ENCODE measurements at regions not wholly inside any gene's neighbourhood (a gene's known extent, or its start where the extent isn't known, plus 50 kb on each side); places are given as distances from the start of the nearest gene placed in this dataset.
A peak's percentile ranks its signal among the peaks of the same experiment; 100 is the strongest.

GRCh38 chr6:90739339-90739738 lies 152.5 kb upstream of the MAP3K7 start:
- DNase-seq (ENCODE audit: extremely low spot score, insufficient read length, low read depth) (no peak), FAIRE-seq (no peak)

- DNase-seq (ENCODE audit: extremely low spot score, insufficient read length, low read depth): no peak
- FAIRE-seq: peak; percentile 56
Observed at GRCh38 chr6:90730151-90730673, 143.3 kb upstream of the MAP3K7 start.

GRCh38 chr6:90729057-90729456 lies 142.2 kb upstream of the MAP3K7 start:
- DNase-seq (ENCODE audit: extremely low spot score, insufficient read length, low read depth) (no peak), FAIRE-seq (no peak)

GRCh38 chr6:90722648-90723047 lies 135.8 kb upstream of the MAP3K7 start:
- DNase-seq (ENCODE audit: extremely low spot score, insufficient read length, low read depth): no peak
- no peak for FAIRE-seq

- FAIRE-seq: no peak
- DNase-seq (ENCODE audit: extremely low spot score, insufficient read length, low read depth): no peak
Observed at GRCh38 chr6:90720404-90720803, 133.5 kb upstream of the MAP3K7 start.

- DNase-seq (ENCODE audit: extremely low spot score, insufficient read length, low read depth) (no peak), FAIRE-seq (no peak)
Observed at GRCh38 chr6:90719321-90720195, 132.7 kb upstream of the MAP3K7 start.

GRCh38 chr6:90716376-90716775 lies 129.5 kb upstream of the MAP3K7 start:
- DNase-seq (ENCODE audit: extremely low spot score, insufficient read length, low read depth) (no peak), FAIRE-seq (no peak)

GRCh38 chr6:90715093-90715655 lies 128.3 kb upstream of the MAP3K7 start:
- no peak for FAIRE-seq
- DNase-seq (ENCODE audit: extremely low spot score, insufficient read length, low read depth): no peak

- DNase-seq (ENCODE audit: extremely low spot score, insufficient read length, low read depth) (no peak), FAIRE-seq (no peak)
Observed at GRCh38 chr6:90714319-90714718, 127.4 kb upstream of the MAP3K7 start.

- DNase-seq (ENCODE audit: extremely low spot score, insufficient read length, low read depth) (no peak), FAIRE-seq (no peak)
Observed at GRCh38 chr6:90712114-90712513, 125.2 kb upstream of the MAP3K7 start.

- no peak for DNase-seq (ENCODE audit: extremely low spot score, insufficient read length, low read depth)
- FAIRE-seq: no peak
Observed at GRCh38 chr6:90709431-90709996, 122.6 kb upstream of the MAP3K7 start.

GRCh38 chr6:90708206-90708737 lies 121.4 kb upstream of the MAP3K7 start:
- FAIRE-seq: no peak
- DNase-seq (ENCODE audit: extremely low spot score, insufficient read length, low read depth): no peak

- no peak for FAIRE-seq
- DNase-seq (ENCODE audit: extremely low spot score, insufficient read length, low read depth): no peak
Observed at GRCh38 chr6:90707246-90707645, 120.4 kb upstream of the MAP3K7 start.

- FAIRE-seq (no peak), DNase-seq (ENCODE audit: extremely low spot score, insufficient read length, low read depth) (no peak)
Observed at GRCh38 chr6:90703336-90703735, 116.5 kb upstream of the MAP3K7 start.

- no peak for FAIRE-seq
- no peak for DNase-seq (ENCODE audit: extremely low spot score, insufficient read length, low read depth)
Observed at GRCh38 chr6:90701926-90702325, 115.1 kb upstream of the MAP3K7 start.

- FAIRE-seq (no peak), DNase-seq (ENCODE audit: extremely low spot score, insufficient read length, low read depth) (no peak)
Observed at GRCh38 chr6:90701146-90701781, 114.4 kb upstream of the MAP3K7 start.

- DNase-seq (ENCODE audit: extremely low spot score, insufficient read length, low read depth) (no peak), FAIRE-seq (no peak)
Observed at GRCh38 chr6:90695316-90695715, 108.4 kb upstream of the MAP3K7 start.

GRCh38 chr6:90694802-90695201 lies 107.9 kb upstream of the MAP3K7 start:
- DNase-seq (ENCODE audit: extremely low spot score, insufficient read length, low read depth): no peak
- no peak for FAIRE-seq

GRCh38 chr6:90691823-90692222 lies 105.0 kb upstream of the MAP3K7 start:
- FAIRE-seq (no peak), DNase-seq (ENCODE audit: extremely low spot score, insufficient read length, low read depth) (no peak)

GRCh38 chr6:90689172-90689571 lies 102.3 kb upstream of the MAP3K7 start:
- FAIRE-seq: no peak

More at GRCh38 chr6:90689172-90689571, 102.3 kb upstream of the MAP3K7 start:
- no peak for DNase-seq (ENCODE audit: extremely low spot score, insufficient read length, low read depth)

Measured in GM18507 (cell line).